ENCODE measurements at regions not wholly inside any gene's neighbourhood (a gene's known extent, or its start where the extent isn't known, plus 50 kb on each side); places are given as distances from the start of the nearest gene placed in this dataset.

GRCh38 chr11:91804042-91804441 is 420.6 kb upstream of the FAT3 start:
- TF ChIP-seq, protein P1, sequence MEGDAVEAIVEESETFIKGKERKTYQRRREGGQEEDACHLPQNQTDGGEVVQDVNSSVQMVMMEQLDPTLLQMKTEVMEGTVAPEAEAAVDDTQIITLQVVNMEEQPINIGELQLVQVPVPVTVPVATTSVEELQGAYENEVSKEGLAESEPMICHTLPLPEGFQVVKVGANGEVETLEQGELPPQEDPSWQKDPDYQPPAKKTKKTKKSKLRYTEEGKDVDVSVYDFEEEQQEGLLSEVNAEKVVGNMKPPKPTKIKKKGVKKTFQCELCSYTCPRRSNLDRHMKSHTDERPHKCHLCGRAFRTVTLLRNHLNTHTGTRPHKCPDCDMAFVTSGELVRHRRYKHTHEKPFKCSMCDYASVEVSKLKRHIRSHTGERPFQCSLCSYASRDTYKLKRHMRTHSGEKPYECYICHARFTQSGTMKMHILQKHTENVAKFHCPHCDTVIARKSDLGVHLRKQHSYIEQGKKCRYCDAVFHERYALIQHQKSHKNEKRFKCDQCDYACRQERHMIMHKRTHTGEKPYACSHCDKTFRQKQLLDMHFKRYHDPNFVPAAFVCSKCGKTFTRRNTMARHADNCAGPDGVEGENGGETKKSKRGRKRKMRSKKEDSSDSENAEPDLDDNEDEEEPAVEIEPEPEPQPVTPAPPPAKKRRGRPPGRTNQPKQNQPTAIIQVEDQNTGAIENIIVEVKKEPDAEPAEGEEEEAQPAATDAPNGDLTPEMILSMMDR (IDR thresholded peaks at IDR 0.05; ENCODE audit: insufficient read depth, low read length), result no peak
- no peak for TF ChIP-seq POLR2AphosphoS5 (IDR thresholded peaks at IDR 0.05; ENCODE audit: low read depth)
- TF ChIP-seq REST (IDR thresholded peaks at IDR 0.05; ENCODE audit: insufficient replicate concordance, low read depth), result no peak
- no peak for TF ChIP-seq GABPA (IDR thresholded peaks at IDR 0.05; ENCODE audit: low read depth)
